ENCODE measurements at regions not wholly inside any gene's neighbourhood (a gene's known extent, or its start where the extent isn't known, plus 50 kb on each side); places are given as distances from the start of the nearest gene placed in this dataset.

- Histone ChIP-seq H3K27me3 (ENCODE audit: insufficient read depth, low read depth, low read length) (no peaks in the 10 kb centered on the region), H3K9ac (ENCODE audit: low read length) (no peak overlapping the region), H3K27ac (ENCODE audit: low read length) (no peak overlapping the region), H3K9me2 (ENCODE audit: insufficient read depth, low read length) (no peaks in the 10 kb centered on the region), H2AFZ (ENCODE audit: low read depth, low read length) (no peak overlapping the region), H3K79me2 (replicated peaks; ENCODE audit: insufficient read depth, low read length) (no peaks in the 10 kb centered on the region), H3K4me3 (ENCODE audit: low read length) (no peak overlapping the region), H3K36me3 (ENCODE audit: insufficient read depth, low read length) (no peaks in the 10 kb centered on the region), H4K20me1 (ENCODE audit: insufficient read depth) (no peaks in the 10 kb centered on the region), H3K9me3 (ENCODE audit: low read length) (no peaks in the 10 kb centered on the region), H3F3A (ENCODE audit: insufficient read depth, low read length, poor library complexity, severe bottlenecking) (no peaks in the 10 kb centered on the region), H3K4me2 (ENCODE audit: low read length) (no peak overlapping the region)
- TF ChIP-seq RAD21 (conservative IDR thresholded peaks at IDR 0.05) (no peak), CTCF (IDR thresholded peaks at IDR 0.05; ENCODE audit: poor library complexity, severe bottlenecking) (no peak), SMC3 (conservative IDR thresholded peaks at IDR 0.05; ENCODE audit: poor library complexity) (no peak), TAF1 (IDR thresholded peaks at IDR 0.05; ENCODE audit: low read depth) (no peak), EP300 (conservative IDR thresholded peaks at IDR 0.05; ENCODE audit: poor library complexity, severe bottlenecking) (no peak), POLR2AphosphoS5 (IDR thresholded peaks at IDR 0.05) (no peak), MXI1 (conservative IDR thresholded peaks at IDR 0.05; ENCODE audit: poor library complexity, severe bottlenecking) (no peak), EZH2 (IDR thresholded peaks at IDR 0.05; ENCODE audit: borderline replicate concordance, insufficient read depth, low read length, poor library complexity, severe bottlenecking) (no peak)
- TF ChIP-seq, protein P1, sequence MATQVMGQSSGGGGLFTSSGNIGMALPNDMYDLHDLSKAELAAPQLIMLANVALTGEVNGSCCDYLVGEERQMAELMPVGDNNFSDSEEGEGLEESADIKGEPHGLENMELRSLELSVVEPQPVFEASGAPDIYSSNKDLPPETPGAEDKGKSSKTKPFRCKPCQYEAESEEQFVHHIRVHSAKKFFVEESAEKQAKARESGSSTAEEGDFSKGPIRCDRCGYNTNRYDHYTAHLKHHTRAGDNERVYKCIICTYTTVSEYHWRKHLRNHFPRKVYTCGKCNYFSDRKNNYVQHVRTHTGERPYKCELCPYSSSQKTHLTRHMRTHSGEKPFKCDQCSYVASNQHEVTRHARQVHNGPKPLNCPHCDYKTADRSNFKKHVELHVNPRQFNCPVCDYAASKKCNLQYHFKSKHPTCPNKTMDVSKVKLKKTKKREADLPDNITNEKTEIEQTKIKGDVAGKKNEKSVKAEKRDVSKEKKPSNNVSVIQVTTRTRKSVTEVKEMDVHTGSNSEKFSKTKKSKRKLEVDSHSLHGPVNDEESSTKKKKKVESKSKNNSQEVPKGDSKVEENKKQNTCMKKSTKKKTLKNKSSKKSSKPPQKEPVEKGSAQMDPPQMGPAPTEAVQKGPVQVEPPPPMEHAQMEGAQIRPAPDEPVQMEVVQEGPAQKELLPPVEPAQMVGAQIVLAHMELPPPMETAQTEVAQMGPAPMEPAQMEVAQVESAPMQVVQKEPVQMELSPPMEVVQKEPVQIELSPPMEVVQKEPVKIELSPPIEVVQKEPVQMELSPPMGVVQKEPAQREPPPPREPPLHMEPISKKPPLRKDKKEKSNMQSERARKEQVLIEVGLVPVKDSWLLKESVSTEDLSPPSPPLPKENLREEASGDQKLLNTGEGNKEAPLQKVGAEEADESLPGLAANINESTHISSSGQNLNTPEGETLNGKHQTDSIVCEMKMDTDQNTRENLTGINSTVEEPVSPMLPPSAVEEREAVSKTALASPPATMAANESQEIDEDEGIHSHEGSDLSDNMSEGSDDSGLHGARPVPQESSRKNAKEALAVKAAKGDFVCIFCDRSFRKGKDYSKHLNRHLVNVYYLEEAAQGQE (IDR thresholded peaks at IDR 0.05; ENCODE audit: borderline replicate concordance), result no peak
Measured at GRCh38 chr6:140414966-140415620, 1040.6 kb upstream of the CITED2 start.

GRCh38 chr6:140403020-140403419, 1028.6 kb upstream of the CITED2 start:
- Histone ChIP-seq H4K20me1 (ENCODE audit: insufficient read depth) (no peaks in the 10 kb centered on the region), H2AFZ (ENCODE audit: low read depth, low read length) (no peak overlapping the region), H3K4me3 (ENCODE audit: low read length) (no peak overlapping the region), H3K36me3 (ENCODE audit: insufficient read depth, low read length) (peaks cover 3% of the 10 kb centered on the region), H3K9me3 (ENCODE audit: low read length) (no peaks in the 10 kb centered on the region), H3K9ac (ENCODE audit: low read length) (no peak overlapping the region), H3K4me2 (ENCODE audit: low read length) (no peak overlapping the region), H3K27me3 (ENCODE audit: insufficient read depth, low read depth, low read length) (no peaks in the 10 kb centered on the region), H3K79me2 (replicated peaks; ENCODE audit: insufficient read depth, low read length) (no peaks in the 10 kb centered on the region), H3K9me2 (ENCODE audit: insufficient read depth, low read length) (no peaks in the 10 kb centered on the region), H3K27ac (ENCODE audit: low read length) (no peak overlapping the region), H3F3A (ENCODE audit: insufficient read depth, low read length, poor library complexity, severe bottlenecking) (no peaks in the 10 kb centered on the region)
- TF ChIP-seq EP300 (conservative IDR thresholded peaks at IDR 0.05; ENCODE audit: poor library complexity, severe bottlenecking), result no peak
- no peak for TF ChIP-seq MXI1 (conservative IDR thresholded peaks at IDR 0.05; ENCODE audit: poor library complexity, severe bottlenecking)
- no peak for TF ChIP-seq TAF1 (IDR thresholded peaks at IDR 0.05; ENCODE audit: low read depth)
- TF ChIP-seq RAD21 (conservative IDR thresholded peaks at IDR 0.05), result no peak
- TF ChIP-seq POLR2AphosphoS5 (IDR thresholded peaks at IDR 0.05), result no peak
- TF ChIP-seq EZH2 (IDR thresholded peaks at IDR 0.05; ENCODE audit: borderline replicate concordance, insufficient read depth, low read length, poor library complexity, severe bottlenecking), result no peak
- no peak for TF ChIP-seq CTCF (IDR thresholded peaks at IDR 0.05; ENCODE audit: poor library complexity, severe bottlenecking)
- TF ChIP-seq, protein P1 (IDR thresholded peaks at IDR 0.05; ENCODE audit: borderline replicate concordance), result no peak
- TF ChIP-seq SMC3 (conservative IDR thresholded peaks at IDR 0.05; ENCODE audit: poor library complexity), result no peak

All from neural cell (in vitro differentiated cells).